GM12801 (cell line): ENCODE measurements at regions not wholly inside any gene's neighbourhood (a gene's known extent, or its start where the extent isn't known, plus 50 kb on each side); places are given as distances from the start of the nearest gene placed in this dataset.

Experiments
- TF ChIP-seq, protein P1 (sequence below): IDR thresholded peaks from one replicate; pipeline ENCODE4 v1.5.1; 2011; ENCODE audit warnings: control low read depth; ENCODE audit not compliant: insufficient read length; ENCODE audit errors: extremely low read depth

DNA sequence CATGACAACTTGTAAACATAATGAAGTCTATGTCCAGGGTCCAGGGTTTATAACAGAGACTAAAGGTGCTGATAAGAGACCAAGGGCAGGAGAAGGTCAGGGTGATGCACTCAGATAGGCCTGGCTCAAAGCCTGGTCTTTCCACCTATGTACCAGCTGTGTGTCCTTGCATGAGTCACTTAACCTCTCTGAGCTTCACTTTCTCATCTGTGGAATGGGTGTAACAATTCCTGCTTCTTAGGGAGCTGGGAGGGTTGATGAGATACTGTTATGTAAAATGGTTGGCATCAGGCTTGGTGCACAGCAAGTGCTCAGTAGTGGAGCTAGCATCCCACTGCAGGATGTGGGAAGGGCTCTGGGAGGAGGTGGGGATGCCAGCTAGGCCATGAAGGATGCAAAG, 143.7 kb upstream of the CSF3R start:
- TF ChIP-seq, protein P1, sequence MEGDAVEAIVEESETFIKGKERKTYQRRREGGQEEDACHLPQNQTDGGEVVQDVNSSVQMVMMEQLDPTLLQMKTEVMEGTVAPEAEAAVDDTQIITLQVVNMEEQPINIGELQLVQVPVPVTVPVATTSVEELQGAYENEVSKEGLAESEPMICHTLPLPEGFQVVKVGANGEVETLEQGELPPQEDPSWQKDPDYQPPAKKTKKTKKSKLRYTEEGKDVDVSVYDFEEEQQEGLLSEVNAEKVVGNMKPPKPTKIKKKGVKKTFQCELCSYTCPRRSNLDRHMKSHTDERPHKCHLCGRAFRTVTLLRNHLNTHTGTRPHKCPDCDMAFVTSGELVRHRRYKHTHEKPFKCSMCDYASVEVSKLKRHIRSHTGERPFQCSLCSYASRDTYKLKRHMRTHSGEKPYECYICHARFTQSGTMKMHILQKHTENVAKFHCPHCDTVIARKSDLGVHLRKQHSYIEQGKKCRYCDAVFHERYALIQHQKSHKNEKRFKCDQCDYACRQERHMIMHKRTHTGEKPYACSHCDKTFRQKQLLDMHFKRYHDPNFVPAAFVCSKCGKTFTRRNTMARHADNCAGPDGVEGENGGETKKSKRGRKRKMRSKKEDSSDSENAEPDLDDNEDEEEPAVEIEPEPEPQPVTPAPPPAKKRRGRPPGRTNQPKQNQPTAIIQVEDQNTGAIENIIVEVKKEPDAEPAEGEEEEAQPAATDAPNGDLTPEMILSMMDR = no peak

DNA sequence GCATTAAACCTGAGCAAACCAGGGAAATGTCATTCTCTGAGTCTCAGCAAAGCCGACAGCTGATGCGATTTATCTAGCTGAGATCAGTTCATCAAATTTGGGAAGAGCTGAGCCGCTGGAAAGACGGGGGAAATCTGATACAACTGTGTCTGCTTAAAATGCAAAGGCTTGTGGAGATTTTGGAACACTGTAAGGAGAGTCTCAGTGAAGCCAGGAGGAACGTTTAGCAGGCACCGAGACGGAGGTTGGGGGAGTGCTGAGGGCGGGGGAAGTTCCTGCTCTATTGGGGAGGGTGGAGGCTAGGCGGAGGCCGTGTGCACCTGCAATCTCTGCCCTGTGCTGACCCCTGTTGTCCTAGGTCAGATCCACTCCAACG, 143.2 kb upstream of the CSF3R start:
- TF ChIP-seq, protein P1 = no peak

DNA sequence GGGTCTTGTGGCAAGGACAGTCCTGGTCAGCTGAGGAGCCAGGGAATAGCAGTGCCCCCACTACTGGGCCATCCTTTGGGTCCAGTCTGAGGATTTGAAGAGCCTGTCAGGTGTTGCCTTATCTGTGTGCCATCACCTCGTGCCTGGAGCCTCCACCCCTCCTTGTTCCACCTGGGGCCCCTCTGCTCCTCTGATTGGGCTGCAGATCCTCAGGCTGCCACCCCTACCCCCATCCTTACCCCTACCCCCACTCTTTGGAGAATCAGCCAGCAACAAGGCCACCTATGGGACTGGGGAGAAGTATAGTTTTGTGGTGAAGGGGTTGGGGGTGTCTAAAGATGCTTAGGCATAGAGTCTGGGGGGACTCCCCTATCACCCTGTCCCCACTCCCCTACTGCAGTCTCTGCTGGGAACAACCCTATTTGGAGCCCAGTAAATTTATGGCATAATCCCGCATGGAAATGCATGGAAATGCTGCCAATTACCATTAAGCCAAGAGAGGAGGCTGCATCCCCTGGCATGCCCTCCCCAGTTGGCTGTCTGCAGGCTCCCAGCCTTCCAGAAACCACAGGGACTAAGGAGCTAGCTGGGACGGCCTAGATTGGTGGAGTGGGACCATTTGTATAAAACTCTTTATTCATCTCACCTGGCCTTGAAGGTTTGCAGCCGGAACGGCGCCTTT, 142.7 kb upstream of the CSF3R start:
- TF ChIP-seq, protein P1 = no peak

GRCh38 chr1:36624466-36624865, 141.8 kb upstream of the CSF3R start:
- TF ChIP-seq, protein P1 = no peak

DNA sequence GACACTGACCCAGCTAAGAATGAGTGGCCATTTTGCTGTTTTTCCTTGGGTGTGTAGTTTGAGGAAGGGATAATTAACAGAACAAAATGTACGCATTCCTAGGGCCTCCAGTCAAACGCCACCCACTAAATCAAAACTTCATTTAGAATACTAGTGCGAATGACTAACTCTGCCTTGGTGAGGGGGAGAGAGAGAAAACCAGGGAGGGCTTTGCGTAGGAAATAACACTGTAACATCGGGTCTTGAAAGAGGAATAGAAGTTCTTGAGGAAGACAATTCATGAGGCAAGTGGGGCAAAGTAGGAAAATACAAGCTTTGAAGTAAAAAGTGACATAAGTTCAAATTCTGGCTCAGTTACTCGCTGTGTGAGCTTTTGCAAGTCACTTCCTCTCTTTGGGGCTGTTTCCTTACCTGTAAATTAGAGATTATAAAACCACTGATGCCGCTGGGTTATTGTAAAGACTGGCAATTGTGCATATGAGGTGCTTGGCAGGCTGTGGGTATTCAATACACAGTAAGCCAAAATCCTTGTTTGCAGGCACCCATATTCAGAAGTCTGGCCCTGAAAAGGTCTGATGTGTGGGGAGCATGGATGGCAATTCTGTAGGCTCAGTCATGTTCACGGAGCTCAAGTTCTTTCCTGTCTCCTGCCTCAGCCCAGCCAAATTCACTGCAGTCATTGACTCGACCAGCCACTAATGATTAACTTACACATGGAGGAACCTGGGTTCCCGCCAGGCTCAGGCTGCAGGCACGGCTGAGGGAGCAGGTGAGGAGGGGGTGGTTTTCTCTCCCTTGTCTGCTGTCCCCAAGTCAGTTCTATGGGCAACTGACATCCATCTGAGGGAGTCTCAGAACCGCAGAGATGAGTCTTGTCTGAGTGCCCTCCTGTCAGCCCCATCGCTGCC, 140.3 kb upstream of the CSF3R start:
- TF ChIP-seq, protein P1 = no peak

- TF ChIP-seq, protein P1 = no peak
These were observed 138.8 kb upstream of the CSF3R start for GRCh38 chr1:36621531-36621930.

- TF ChIP-seq, protein P1 = no peak
These were observed 137.4 kb upstream of the CSF3R start for GRCh38 chr1:36620142-36620541.
